ENCODE measurements at regions not wholly inside any gene's neighbourhood (a gene's known extent, or its start where the extent isn't known, plus 50 kb on each side); places are given as distances from the start of the nearest gene placed in this dataset.

DNA sequence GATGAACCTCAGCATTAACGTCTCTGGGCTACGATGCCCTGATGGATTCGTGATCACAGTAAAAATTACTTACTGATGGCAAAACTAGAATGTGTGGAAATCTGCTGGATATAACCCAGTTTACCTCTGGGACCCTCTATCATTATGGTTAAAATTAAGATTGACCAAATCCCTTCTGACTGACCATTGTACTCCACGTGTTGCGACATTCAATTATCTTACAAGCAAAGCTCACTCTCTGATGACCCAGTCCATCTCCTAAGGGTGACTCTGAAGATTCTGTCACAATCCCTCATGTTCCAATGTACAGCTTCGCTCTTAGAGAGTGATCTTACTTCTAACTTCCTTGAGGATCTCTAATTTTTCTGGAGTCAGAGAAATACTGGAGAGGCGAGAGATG, 288.5 kb upstream of the RUNX1 start:
- TF ChIP-seq POLR2A (IDR thresholded peaks at IDR 0.05): no peak
- TF ChIP-seq, protein P1, sequence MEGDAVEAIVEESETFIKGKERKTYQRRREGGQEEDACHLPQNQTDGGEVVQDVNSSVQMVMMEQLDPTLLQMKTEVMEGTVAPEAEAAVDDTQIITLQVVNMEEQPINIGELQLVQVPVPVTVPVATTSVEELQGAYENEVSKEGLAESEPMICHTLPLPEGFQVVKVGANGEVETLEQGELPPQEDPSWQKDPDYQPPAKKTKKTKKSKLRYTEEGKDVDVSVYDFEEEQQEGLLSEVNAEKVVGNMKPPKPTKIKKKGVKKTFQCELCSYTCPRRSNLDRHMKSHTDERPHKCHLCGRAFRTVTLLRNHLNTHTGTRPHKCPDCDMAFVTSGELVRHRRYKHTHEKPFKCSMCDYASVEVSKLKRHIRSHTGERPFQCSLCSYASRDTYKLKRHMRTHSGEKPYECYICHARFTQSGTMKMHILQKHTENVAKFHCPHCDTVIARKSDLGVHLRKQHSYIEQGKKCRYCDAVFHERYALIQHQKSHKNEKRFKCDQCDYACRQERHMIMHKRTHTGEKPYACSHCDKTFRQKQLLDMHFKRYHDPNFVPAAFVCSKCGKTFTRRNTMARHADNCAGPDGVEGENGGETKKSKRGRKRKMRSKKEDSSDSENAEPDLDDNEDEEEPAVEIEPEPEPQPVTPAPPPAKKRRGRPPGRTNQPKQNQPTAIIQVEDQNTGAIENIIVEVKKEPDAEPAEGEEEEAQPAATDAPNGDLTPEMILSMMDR (IDR thresholded peaks at IDR 0.05 in 8 of 11, conservative IDR thresholded peaks at IDR 0.05 in 3 of 11): no peak

All from spleen (tissue), 7 donors.